ENCODE measurements at regions not wholly inside any gene's neighbourhood (a gene's known extent, or its start where the extent isn't known, plus 50 kb on each side); places are given as distances from the start of the nearest gene placed in this dataset.

DNA sequence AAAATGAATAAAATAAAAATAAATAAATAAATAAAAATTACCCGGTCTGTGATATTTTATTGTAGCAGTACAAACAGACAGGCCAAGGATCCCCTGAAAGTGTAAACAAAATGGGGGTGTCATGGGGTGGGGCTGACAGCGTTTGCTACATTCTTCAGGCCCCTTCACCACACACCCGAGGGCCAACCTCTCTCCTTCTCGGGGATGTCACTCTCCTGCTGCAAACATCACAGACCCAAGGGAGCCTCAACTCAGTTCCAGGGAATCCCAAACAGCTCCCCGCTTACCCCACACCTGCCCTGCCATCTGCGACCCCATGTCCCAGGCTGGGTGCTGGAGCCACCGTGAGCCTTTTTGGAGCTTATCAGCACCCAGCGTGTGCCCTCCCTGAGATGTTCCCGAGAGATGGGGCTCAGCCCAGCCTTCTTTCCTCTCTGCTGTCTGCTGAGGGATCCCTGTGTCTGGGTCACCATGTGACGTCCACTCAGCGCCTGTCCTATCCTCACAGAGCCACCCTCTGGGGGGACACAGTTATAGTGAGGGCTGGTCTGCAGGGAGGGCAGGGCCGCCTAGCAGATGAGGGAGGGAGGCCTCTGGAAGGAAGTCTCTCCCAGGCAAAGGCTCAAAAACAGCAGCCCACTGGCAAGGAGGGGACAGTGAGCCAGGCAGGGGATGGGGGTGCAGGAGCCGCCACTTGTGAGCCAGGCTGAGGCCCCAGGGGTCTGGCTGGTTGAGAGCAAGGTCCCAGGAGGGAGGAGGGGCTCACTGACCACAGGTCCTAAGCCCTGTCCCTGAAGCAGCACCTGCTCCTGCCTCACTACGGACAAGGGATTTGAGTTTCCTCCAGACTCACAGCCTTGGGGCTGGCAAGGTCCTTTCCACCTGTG is 1041.6 kb downstream of the BRD1 start:
- H4K20me1 ChIP-seq (replicated peaks; ENCODE audit: insufficient read depth) = no peaks in the 10 kb centered on the region
- no peak for DNase-seq (ENCODE audit: low spot score)
- ATAC-seq = no peak
- TF ChIP-seq POLR2AphosphoS5 (IDR thresholded peaks at IDR 0.05; ENCODE audit: low read depth) (no peak), ZNF331 (CRISPR knock-in tag; IDR thresholded peaks at IDR 0.05; ENCODE audit: low read depth) (no peak), STAT1 (IDR thresholded peaks at IDR 0.05; ENCODE audit: unreplicated experiment) (no peak), JUNB (IDR thresholded peaks at IDR 0.05; ENCODE audit: unreplicated experiment) (no peak), NANOG (IDR thresholded peaks at IDR 0.05; ENCODE audit: borderline replicate concordance) (no peak), CREB1 (CRISPR knock-in tag; IDR thresholded peaks at IDR 0.05; ENCODE audit: low read depth) (no peak), EZH2phosphoT487 (IDR thresholded peaks at IDR 0.05; ENCODE audit: unreplicated experiment) (no peak)
- TF ChIP-seq, protein P1, sequence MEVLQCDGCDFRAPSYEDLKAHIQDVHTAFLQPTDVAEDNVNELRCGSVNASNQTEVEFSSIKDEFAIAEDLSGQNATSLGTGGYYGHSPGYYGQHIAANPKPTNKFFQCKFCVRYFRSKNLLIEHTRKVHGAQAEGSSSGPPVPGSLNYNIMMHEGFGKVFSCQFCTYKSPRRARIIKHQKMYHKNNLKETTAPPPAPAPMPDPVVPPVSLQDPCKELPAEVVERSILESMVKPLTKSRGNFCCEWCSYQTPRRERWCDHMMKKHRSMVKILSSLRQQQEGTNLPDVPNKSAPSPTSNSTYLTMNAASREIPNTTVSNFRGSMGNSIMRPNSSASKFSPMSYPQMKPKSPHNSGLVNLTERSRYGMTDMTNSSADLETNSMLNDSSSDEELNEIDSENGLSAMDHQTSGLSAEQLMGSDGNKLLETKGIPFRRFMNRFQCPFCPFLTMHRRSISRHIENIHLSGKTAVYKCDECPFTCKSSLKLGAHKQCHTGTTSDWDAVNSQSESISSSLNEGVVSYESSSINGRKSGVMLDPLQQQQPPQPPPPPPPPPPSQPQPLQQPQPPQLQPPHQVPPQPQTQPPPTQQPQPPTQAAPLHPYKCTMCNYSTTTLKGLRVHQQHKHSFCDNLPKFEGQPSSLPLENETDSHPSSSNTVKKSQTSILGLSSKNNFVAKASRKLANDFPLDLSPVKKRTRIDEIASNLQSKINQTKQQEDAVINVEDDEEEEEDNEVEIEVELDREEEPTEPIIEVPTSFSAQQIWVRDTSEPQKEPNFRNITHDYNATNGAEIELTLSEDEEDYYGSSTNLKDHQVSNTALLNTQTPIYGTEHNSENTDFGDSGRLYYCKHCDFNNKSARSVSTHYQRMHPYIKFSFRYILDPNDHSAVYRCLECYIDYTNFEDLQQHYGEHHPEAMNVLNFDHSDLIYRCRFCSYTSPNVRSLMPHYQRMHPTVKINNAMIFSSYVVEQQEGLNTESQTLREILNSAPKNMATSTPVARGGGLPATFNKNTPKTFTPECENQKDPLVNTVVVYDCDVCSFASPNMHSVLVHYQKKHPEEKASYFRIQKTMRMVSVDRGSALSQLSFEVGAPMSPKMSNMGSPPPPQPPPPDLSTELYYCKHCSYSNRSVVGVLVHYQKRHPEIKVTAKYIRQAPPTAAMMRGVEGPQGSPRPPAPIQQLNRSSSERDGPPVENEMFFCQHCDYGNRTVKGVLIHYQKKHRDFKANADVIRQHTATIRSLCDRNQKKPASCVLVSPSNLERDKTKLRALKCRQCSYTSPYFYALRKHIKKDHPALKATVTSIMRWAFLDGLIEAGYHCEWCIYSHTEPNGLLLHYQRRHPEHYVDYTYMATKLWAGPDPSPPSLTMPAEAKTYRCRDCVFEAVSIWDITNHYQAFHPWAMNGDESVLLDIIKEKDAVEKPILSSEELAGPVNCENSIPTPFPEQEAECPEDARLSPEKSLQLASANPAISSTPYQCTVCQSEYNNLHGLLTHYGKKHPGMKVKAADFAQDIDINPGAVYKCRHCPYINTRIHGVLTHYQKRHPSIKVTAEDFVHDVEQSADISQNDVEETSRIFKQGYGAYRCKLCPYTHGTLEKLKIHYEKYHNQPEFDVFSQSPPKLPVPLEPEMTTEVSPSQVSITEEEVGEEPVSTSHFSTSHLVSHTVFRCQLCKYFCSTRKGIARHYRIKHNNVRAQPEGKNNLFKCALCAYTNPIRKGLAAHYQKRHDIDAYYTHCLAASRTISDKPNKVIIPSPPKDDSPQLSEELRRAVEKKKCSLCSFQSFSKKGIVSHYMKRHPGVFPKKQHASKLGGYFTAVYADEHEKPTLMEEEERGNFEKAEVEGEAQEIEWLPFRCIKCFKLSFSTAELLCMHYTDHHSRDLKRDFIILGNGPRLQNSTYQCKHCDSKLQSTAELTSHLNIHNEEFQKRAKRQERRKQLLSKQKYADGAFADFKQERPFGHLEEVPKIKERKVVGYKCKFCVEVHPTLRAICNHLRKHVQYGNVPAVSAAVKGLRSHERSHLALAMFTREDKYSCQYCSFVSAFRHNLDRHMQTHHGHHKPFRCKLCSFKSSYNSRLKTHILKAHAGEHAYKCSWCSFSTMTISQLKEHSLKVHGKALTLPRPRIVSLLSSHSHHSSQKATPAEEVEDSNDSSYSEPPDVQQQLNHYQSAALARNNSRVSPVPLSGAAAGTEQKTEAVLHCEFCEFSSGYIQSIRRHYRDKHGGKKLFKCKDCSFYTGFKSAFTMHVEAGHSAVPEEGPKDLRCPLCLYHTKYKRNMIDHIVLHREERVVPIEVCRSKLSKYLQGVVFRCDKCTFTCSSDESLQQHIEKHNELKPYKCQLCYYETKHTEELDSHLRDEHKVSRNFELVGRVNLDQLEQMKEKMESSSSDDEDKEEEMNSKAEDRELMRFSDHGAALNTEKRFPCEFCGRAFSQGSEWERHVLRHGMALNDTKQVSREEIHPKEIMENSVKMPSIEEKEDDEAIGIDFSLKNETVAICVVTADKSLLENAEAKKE (CRISPR knock-in tag; IDR thresholded peaks at IDR 0.05) = no peak
- TF ChIP-seq, protein P2, sequence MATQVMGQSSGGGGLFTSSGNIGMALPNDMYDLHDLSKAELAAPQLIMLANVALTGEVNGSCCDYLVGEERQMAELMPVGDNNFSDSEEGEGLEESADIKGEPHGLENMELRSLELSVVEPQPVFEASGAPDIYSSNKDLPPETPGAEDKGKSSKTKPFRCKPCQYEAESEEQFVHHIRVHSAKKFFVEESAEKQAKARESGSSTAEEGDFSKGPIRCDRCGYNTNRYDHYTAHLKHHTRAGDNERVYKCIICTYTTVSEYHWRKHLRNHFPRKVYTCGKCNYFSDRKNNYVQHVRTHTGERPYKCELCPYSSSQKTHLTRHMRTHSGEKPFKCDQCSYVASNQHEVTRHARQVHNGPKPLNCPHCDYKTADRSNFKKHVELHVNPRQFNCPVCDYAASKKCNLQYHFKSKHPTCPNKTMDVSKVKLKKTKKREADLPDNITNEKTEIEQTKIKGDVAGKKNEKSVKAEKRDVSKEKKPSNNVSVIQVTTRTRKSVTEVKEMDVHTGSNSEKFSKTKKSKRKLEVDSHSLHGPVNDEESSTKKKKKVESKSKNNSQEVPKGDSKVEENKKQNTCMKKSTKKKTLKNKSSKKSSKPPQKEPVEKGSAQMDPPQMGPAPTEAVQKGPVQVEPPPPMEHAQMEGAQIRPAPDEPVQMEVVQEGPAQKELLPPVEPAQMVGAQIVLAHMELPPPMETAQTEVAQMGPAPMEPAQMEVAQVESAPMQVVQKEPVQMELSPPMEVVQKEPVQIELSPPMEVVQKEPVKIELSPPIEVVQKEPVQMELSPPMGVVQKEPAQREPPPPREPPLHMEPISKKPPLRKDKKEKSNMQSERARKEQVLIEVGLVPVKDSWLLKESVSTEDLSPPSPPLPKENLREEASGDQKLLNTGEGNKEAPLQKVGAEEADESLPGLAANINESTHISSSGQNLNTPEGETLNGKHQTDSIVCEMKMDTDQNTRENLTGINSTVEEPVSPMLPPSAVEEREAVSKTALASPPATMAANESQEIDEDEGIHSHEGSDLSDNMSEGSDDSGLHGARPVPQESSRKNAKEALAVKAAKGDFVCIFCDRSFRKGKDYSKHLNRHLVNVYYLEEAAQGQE (IDR thresholded peaks at IDR 0.05; ENCODE audit: unreplicated experiment) = no peak
- TF ChIP-seq, protein P3, sequence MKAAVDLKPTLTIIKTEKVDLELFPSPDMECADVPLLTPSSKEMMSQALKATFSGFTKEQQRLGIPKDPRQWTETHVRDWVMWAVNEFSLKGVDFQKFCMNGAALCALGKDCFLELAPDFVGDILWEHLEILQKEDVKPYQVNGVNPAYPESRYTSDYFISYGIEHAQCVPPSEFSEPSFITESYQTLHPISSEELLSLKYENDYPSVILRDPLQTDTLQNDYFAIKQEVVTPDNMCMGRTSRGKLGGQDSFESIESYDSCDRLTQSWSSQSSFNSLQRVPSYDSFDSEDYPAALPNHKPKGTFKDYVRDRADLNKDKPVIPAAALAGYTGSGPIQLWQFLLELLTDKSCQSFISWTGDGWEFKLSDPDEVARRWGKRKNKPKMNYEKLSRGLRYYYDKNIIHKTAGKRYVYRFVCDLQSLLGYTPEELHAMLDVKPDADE (IDR thresholded peaks at IDR 0.05) = no peak
- no peak overlapping the region for H3K27ac ChIP-seq (ENCODE audit: low read depth)
- no peak overlapping the region for H2AFZ ChIP-seq
- H3K9me2 ChIP-seq (ENCODE audit: insufficient read depth) = no peaks in the 10 kb centered on the region
- Mint-ChIP-seq H3K4me1 (peaks cover 22% of the 10 kb centered on the region), H3K36me3 (ENCODE audit: low read depth) (peaks cover 3% of the 10 kb centered on the region; the same call in 1 of the 3 replicates), H3K4me3 (no peak overlapping the region), H3K27ac (no peak overlapping the region), H3K9me3 (peaks cover 3% of the 10 kb centered on the region; the same call in 2 of the 3 replicates), H3K27me3 (ENCODE audit: insufficient read depth, low read depth, poor library complexity) (peaks cover 9% of the 10 kb centered on the region)
- H3K27me3 ChIP-seq (ENCODE audit: insufficient read depth) = no peaks in the 10 kb centered on the region
- H3K4me3 ChIP-seq = no peak overlapping the region
- no peaks in the 10 kb centered on the region for H3K4me1 ChIP-seq (ENCODE audit: insufficient read depth)
- no peaks in the 10 kb centered on the region for H3F3A ChIP-seq (replicated peaks; ENCODE audit: low read depth)
- no peaks in the 10 kb centered on the region for H3K79me2 ChIP-seq (replicated peaks; ENCODE audit: insufficient read depth)
- H3K4me2 ChIP-seq = no peak overlapping the region
- H3K36me3 ChIP-seq (ENCODE audit: insufficient read depth) = no peaks in the 10 kb centered on the region

Measured in GM23338 (cell line).